GM18508 (cell line): ENCODE measurements at regions not wholly inside any gene's neighbourhood (a gene's known extent, or its start where the extent isn't known, plus 50 kb on each side); places are given as distances from the start of the nearest gene placed in this dataset.
"Not testable (repeated sequence)": the region's sequence is repeated elsewhere in the genome, so short reads cannot be mapped to it uniquely, and the experiment has no call there.

Experiments
- ATAC-seq: cut with Tn5 transposase; IDR thresholded peaks from one replicate; pipeline ENCODE4 v1.9.1; 2021; ENCODE audit warnings: moderate number of reproducible peaks; ENCODE audit not compliant: insufficient read depth, unreplicated experiment

- ATAC-seq, result no peak
Observed at GRCh38 chrX:130467936-130468335, 66.1 kb downstream of the RBMX2 start.

- no peak for ATAC-seq
Observed at GRCh38 chrX:130468395-130468923, 66.7 kb downstream of the RBMX2 start.

GRCh38 chrX:130482871-130483270 is 81.1 kb downstream of the RBMX2 start:
- ATAC-seq, result no peak

GRCh38 chrX:130485870-130486269 is 84.1 kb downstream of the RBMX2 start:
- no peak for ATAC-seq

GRCh38 chrX:130495502-130495901 is 93.7 kb downstream of the RBMX2 start:
- not testable (repeated sequence) for ATAC-seq

- no peak for ATAC-seq
Observed at GRCh38 chrX:130497531-130497930, 95.7 kb downstream of the RBMX2 start.

- ATAC-seq, result no peak
Observed at GRCh38 chrX:130498653-130499274, 97.0 kb downstream of the RBMX2 start.

- no peak for ATAC-seq
Observed at GRCh38 chrX:130502016-130502570, 100.3 kb downstream of the RBMX2 start.

GRCh38 chrX:130504019-130504418 is 102.2 kb downstream of the RBMX2 start:
- no peak for ATAC-seq

GRCh38 chrX:130507015-130507414 is 105.2 kb downstream of the RBMX2 start:
- ATAC-seq, result no peak

GRCh38 chrX:130512534-130512933 is 110.7 kb downstream of the RBMX2 start:
- not testable (repeated sequence) for ATAC-seq

- no peak for ATAC-seq
Observed at GRCh38 chrX:130516123-130516522, 114.3 kb downstream of the RBMX2 start.

GRCh38 chrX:130523460-130524394 is 121.9 kb downstream of the RBMX2 start:
- ATAC-seq, result no peak

GRCh38 chrX:130524476-130525194 is 122.8 kb downstream of the RBMX2 start:
- ATAC-seq, result no peak

GRCh38 chrX:130529531-130529930 is 127.7 kb downstream of the RBMX2 start:
- ATAC-seq, result no peak

GRCh38 chrX:130531066-130531465 is 129.3 kb downstream of the RBMX2 start:
- ATAC-seq, result no peak

GRCh38 chrX:130539721-130540321 is 138.0 kb downstream of the RBMX2 start:
- no peak for ATAC-seq

GRCh38 chrX:130543603-130544325 is 142.0 kb downstream of the RBMX2 start:
- ATAC-seq, result no peak

GRCh38 chrX:130545796-130546195 is 144.0 kb downstream of the RBMX2 start:
- ATAC-seq, result no peak
